PFSK-1 (cell line): ENCODE measurements at regions not wholly inside any gene's neighbourhood (a gene's known extent, or its start where the extent isn't known, plus 50 kb on each side); places are given as distances from the start of the nearest gene placed in this dataset.

ENCODE experiments used
- FOXP2 ChIP-seq: optimal IDR thresholded peaks from 2 replicates; pipeline ENCODE3; 2011; ENCODE audit warnings: borderline replicate concordance, control low read depth, inconsistent platforms; ENCODE audit not compliant: insufficient read depth; ENCODE audit errors: extremely low read length, extremely low read depth
- POLR2AphosphoS5 ChIP-seq: IDR thresholded peaks from 2 replicates; pipeline ENCODE4 v1.6.1; 2012; ENCODE audit warnings: low read depth, mild to moderate bottlenecking, control low read depth, low read length, moderate library complexity
- REST ChIP-seq, 2 experiments: IDR thresholded peaks; 2 replicates each; pipeline versions ENCODE4 v1.6.1 to v1.8.0; 2011 to 2012; ENCODE audit warnings: low read depth in 2 of 2, low read length in 2 of 2, control low read depth in 1 of 2, inconsistent platforms in 1 of 2, mild to moderate bottlenecking in 1 of 2, moderate library complexity in 1 of 2; ENCODE audit not compliant: insufficient read depth in 1 of 2
- SIN3A ChIP-seq: IDR thresholded peaks from 2 replicates; pipeline ENCODE4 v1.6.1; 2012; ENCODE audit warnings: mild to moderate bottlenecking, low read length, moderate library complexity, borderline replicate concordance; ENCODE audit not compliant: insufficient read depth
- TAF1 ChIP-seq: IDR thresholded peaks from 2 replicates; pipeline ENCODE4 v1.6.1; 2012; ENCODE audit warnings: low read length, control low read depth, borderline replicate concordance; ENCODE audit not compliant: insufficient read depth

- TF ChIP-seq POLR2AphosphoS5, result no peak
- no peak for TF ChIP-seq TAF1
- TF ChIP-seq SIN3A, result no peak
- TF ChIP-seq FOXP2, result no peak
- TF ChIP-seq REST (IDR thresholded peaks at IDR 0.05; ENCODE audit: insufficient read depth in 1 of 2, low read depth in 2 of 2, low read length in 2 of 2), result no peak
These were observed 297.0 kb downstream of the CTTN start for GRCh38 chr11:70695086-70695960.

- no peak for TF ChIP-seq SIN3A
- TF ChIP-seq FOXP2, result no peak
- TF ChIP-seq TAF1, result no peak
- TF ChIP-seq REST (IDR thresholded peaks at IDR 0.05; ENCODE audit: insufficient read depth in 1 of 2, low read depth in 2 of 2, low read length in 2 of 2), result no peak
- no peak for TF ChIP-seq POLR2AphosphoS5
These were observed 297.7 kb downstream of the CTTN start for GRCh38 chr11:70696076-70696475.

GRCh38 chr11:70696564-70696963 is 298.2 kb downstream of the CTTN start:
- no peak for TF ChIP-seq POLR2AphosphoS5
- no peak for TF ChIP-seq REST (IDR thresholded peaks at IDR 0.05; ENCODE audit: insufficient read depth in 1 of 2, low read depth in 2 of 2, low read length in 2 of 2)
- TF ChIP-seq FOXP2, result no peak
- no peak for TF ChIP-seq SIN3A
- no peak for TF ChIP-seq TAF1

GRCh38 chr11:70697701-70698100 is 299.4 kb downstream of the CTTN start:
- TF ChIP-seq TAF1, result no peak

- TF ChIP-seq FOXP2 (no peak), TAF1 (no peak), REST (IDR thresholded peaks at IDR 0.05; ENCODE audit: insufficient read depth in 1 of 2, low read depth in 2 of 2, low read length in 2 of 2) (no peak), POLR2AphosphoS5 (no peak)
These were observed 300.5 kb downstream of the CTTN start for GRCh38 chr11:70698871-70699270.
